ENCODE measurements at regions not wholly inside any gene's neighbourhood (a gene's known extent, or its start where the extent isn't known, plus 50 kb on each side); places are given as distances from the start of the nearest gene placed in this dataset.

DNA sequence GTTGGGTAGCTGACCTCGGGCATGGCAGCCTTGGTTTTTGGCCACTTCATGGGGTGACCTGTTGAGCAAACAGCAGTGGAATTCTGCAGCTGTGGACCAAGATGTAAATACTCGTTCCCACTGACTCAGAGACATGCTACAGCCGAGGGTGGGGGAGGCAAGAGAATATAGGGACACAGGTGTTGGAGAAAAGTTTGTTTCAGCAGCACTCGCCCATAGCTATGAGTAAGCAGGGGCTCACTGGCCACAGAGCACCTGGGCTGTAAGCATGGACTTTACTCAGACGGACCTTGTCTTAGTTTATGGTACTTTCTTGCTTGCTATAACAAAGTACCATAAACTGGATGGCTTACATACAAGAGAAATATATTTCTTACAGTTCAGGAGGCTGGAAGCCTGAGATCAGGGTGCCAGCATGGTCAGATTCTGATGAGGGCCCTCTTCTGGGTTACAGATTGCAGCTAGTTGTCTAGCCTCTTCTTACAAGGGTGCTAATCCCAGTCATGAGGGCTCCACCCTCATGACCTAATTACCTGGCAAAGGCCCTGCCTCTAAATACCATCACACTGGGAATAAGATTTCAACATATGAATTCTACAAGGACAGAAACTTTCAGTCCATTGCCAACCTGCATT lies 437.2 kb upstream of the DAB1 start:
- H3K4me3 ChIP-seq (ENCODE audit: low read depth in 1 of 2, low read length in 2 of 2): no peak overlapping the region
- no peaks in the 10 kb centered on the region for H3K36me3 ChIP-seq (ENCODE audit: control insufficient read depth in 2 of 2, insufficient read depth in 2 of 2, low read length in 1 of 2)
- no peaks in the 10 kb centered on the region for H3K4me1 ChIP-seq (ENCODE audit: control insufficient read depth in 2 of 2, insufficient read depth in 2 of 2, low read length in 1 of 2)
- H3K27ac ChIP-seq (ENCODE audit: low read depth in 2 of 2, low read length in 1 of 2): no peak overlapping the region
- 63 to 74% methylated on average over 5 of the region's 5 CpGs for WGBS, 2 donors
- H3K9me3 ChIP-seq (ENCODE audit: control insufficient read depth in 2 of 2, insufficient read depth in 1 of 2, low read depth in 1 of 2, low read length in 1 of 2): no peaks in the 10 kb centered on the region
- no peaks in the 10 kb centered on the region for H3K27me3 ChIP-seq (ENCODE audit: control insufficient read depth in 1 of 2, insufficient read depth in 2 of 2, low read length in 2 of 2)

DNA sequence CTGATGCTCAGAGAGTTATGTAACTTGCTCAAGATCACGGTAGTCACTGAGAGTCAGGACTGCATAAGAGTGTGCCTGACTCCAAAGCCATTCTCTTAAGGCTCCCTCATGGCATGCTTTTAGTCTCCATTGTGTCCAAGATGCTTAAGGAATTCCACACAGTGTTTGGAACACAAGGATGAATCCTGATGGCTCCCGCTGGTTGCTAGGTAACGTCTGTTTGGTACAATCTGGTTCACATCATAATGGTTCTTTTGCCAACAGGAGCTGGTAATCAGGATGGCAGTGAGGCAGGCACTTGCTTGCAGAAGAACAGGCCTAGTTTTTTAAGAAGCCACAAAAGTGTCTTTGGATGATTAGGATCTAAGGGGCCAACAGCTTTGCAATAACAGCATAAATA lies 436.5 kb upstream of the DAB1 start:
- Histone ChIP-seq H3K4me1 (ENCODE audit: control insufficient read depth in 2 of 2, insufficient read depth in 2 of 2, low read length in 1 of 2) (no peaks in the 10 kb centered on the region), H3K9me3 (ENCODE audit: control insufficient read depth in 2 of 2, insufficient read depth in 1 of 2, low read depth in 1 of 2, low read length in 1 of 2) (no peaks in the 10 kb centered on the region), H3K27ac (ENCODE audit: low read depth in 2 of 2, low read length in 1 of 2) (no peak overlapping the region), H3K36me3 (ENCODE audit: control insufficient read depth in 2 of 2, insufficient read depth in 2 of 2, low read length in 1 of 2) (no peaks in the 10 kb centered on the region), H3K27me3 (ENCODE audit: control insufficient read depth in 1 of 2, insufficient read depth in 2 of 2, low read length in 2 of 2) (no peaks in the 10 kb centered on the region), H3K4me3 (ENCODE audit: low read depth in 1 of 2, low read length in 2 of 2) (no peak overlapping the region)
- 70 to 82% methylated on average over 3 of the region's 3 CpGs for WGBS, 2 donors

DNA sequence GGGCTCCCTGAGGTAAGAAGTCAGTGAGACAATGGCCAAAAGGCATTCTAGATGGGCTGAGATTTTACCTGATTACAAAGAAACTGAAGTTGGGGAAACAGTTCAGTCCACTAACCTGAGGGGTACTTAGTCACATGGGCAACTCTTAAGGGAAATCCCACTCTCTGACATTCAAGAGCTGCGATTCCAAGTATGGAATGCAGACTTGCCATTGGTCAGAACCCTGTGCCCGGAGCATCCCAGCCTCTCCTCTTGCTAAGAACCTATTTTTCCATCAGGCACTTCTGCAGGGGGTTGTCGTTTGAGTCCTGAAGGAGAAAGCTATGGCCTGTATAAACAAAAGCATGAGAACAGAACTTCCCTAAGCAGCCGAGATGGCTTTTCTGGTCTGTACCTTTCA lies 434.9 kb upstream of the DAB1 start:
- Histone ChIP-seq H3K27me3 (ENCODE audit: control insufficient read depth in 1 of 2, insufficient read depth in 2 of 2, low read length in 2 of 2) (no peaks in the 10 kb centered on the region), H3K27ac (ENCODE audit: low read depth in 2 of 2, low read length in 1 of 2) (no peak overlapping the region), H3K36me3 (ENCODE audit: control insufficient read depth in 2 of 2, insufficient read depth in 2 of 2, low read length in 1 of 2) (no peaks in the 10 kb centered on the region), H3K4me1 (ENCODE audit: control insufficient read depth in 2 of 2, insufficient read depth in 2 of 2, low read length in 1 of 2) (no peaks in the 10 kb centered on the region), H3K4me3 (ENCODE audit: low read depth in 1 of 2, low read length in 2 of 2) (no peak overlapping the region), H3K9me3 (ENCODE audit: control insufficient read depth in 2 of 2, insufficient read depth in 1 of 2, low read depth in 1 of 2, low read length in 1 of 2) (no peaks in the 10 kb centered on the region)
- 49 to 58% methylated on average over 4 of the region's 4 CpGs for WGBS, 2 donors

DNA sequence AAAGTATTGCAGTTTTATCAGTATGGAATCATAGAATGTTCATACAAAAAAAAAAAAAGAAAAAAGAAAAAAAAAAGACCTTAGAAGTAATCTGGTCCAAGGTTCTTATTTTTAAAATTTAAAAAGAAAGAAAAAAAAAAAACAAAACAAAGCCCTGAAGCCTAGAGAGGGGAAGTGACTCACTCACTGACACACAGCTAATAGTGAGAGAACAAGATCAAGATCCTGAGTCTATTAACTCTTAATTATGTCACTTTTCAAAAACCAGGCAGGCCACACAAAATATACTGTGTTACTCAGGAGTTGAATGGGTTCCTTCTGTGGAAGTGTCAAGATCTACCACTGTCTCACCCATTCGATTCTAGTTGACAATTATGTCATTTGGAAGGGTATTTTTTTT lies 433.9 kb upstream of the DAB1 start:
- no peaks in the 10 kb centered on the region for H3K27me3 ChIP-seq (ENCODE audit: control insufficient read depth in 1 of 2, insufficient read depth in 2 of 2, low read length in 2 of 2)
- H3K4me1 ChIP-seq (ENCODE audit: control insufficient read depth in 2 of 2, insufficient read depth in 2 of 2, low read length in 1 of 2): no peaks in the 10 kb centered on the region
- 62 to 63% methylated on average over 1 of the region's 1 CpG for WGBS, 2 donors
- no peak overlapping the region for H3K27ac ChIP-seq (ENCODE audit: low read depth in 2 of 2, low read length in 1 of 2)
- no peak overlapping the region for H3K4me3 ChIP-seq (ENCODE audit: low read depth in 1 of 2, low read length in 2 of 2)
- H3K9me3 ChIP-seq (ENCODE audit: control insufficient read depth in 2 of 2, insufficient read depth in 1 of 2, low read depth in 1 of 2, low read length in 1 of 2): no peaks in the 10 kb centered on the region
- no peaks in the 10 kb centered on the region for H3K36me3 ChIP-seq (ENCODE audit: control insufficient read depth in 2 of 2, insufficient read depth in 2 of 2, low read length in 1 of 2)

DNA sequence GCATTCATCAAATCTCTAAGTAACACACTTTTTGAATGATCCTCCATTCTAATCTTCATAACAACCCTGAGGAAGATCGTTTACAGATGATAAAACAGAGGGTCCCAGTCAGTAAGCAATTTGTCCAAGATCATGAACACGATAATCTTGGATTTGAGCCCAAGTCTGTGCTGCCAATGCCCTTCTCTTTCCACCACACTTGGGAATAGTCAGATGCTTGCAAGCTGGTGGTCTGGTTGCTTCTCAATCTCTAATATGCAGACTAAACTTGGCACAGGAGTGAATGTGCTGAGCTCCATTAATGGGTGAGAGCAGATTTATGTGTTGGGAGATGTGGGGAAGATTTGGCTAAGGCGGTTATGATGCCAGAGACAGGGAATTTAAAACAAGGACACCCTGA lies 430.6 kb upstream of the DAB1 start:
- Histone ChIP-seq H3K36me3 (ENCODE audit: control insufficient read depth in 2 of 2, insufficient read depth in 2 of 2, low read length in 1 of 2) (no peaks in the 10 kb centered on the region), H3K4me1 (ENCODE audit: control insufficient read depth in 2 of 2, insufficient read depth in 2 of 2, low read length in 1 of 2) (no peaks in the 10 kb centered on the region), H3K4me3 (ENCODE audit: low read depth in 1 of 2, low read length in 2 of 2) (no peak overlapping the region), H3K27me3 (ENCODE audit: control insufficient read depth in 1 of 2, insufficient read depth in 2 of 2, low read length in 2 of 2) (no peaks in the 10 kb centered on the region), H3K9me3 (ENCODE audit: control insufficient read depth in 2 of 2, insufficient read depth in 1 of 2, low read depth in 1 of 2, low read length in 1 of 2) (no peaks in the 10 kb centered on the region), H3K27ac (ENCODE audit: low read depth in 2 of 2, low read length in 1 of 2) (no peak overlapping the region)
- WGBS, 2 donors: 61 to 62% methylated on average over 3 of the region's 3 CpGs

DNA sequence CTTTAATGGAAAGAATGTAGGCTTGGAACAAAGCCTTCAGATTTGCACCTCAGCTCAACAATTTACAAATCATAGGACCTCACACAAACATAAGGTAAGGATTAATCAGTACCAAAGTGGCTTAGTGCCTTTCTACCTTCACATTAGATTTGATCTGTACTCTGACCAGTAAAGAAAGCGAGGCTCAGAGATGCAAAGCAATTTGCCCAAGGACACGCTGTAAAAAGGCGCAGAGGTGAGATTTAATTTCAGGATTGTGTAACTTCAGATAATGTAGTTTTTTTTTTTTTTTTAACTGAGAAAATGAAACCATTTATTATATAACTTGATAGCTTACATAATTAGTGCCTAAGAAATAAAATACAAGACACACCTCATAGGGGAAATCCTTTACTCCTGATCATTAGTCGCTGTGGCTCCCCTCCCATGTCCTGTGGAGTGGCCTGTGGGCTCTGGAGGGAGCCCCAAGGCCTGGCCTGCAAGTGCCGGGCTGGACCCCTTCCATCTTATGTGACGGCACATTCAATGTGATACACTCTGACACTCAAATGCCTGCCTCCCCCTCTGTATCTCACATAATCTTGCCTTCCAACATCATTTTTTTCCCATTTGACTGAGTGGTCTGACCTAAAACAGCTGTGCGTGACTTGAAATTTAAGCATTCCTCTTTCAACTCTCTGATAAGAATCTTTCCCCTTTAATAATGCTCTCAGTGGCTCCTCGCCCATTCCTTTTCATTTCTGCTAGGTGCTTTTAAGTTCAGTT lies 426.5 kb upstream of the DAB1 start:
- 64 to 65% methylated on average over 8 of the region's 8 CpGs for WGBS, 2 donors
- H3K36me3 ChIP-seq (ENCODE audit: control insufficient read depth in 2 of 2, insufficient read depth in 2 of 2, low read length in 1 of 2): no peaks in the 10 kb centered on the region

DNA sequence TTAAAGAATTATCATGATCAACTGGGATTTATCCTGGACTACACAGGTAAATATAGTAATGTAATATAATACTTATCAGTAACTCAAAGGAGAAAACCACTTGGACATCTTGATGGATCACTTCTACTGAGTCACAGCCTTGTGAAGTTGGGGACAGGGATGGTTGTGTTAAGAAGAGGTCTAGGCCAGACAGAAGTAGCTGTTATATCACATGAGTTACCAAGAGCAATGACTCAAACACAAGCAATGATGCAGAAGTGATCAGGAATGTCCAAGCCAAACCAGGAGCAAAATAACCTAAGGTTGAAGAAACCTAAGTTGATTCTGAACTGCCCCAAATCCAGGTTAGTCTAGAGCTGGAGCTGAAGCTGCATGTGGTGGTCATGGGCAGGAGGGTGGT lies 424.5 kb upstream of the DAB1 start:
- no peaks in the 10 kb centered on the region for H3K4me1 ChIP-seq (ENCODE audit: control insufficient read depth in 2 of 2, insufficient read depth in 2 of 2, low read length in 1 of 2)
- no peaks in the 10 kb centered on the region for H3K36me3 ChIP-seq (ENCODE audit: control insufficient read depth in 2 of 2, insufficient read depth in 2 of 2, low read length in 1 of 2)

More for the DNA sequence above, 426.5 kb upstream of the DAB1 start:
- Histone ChIP-seq H3K27me3 (ENCODE audit: control insufficient read depth in 1 of 2, insufficient read depth in 2 of 2, low read length in 2 of 2) (no peaks in the 10 kb centered on the region), H3K27ac (ENCODE audit: low read depth in 2 of 2, low read length in 1 of 2) (no peak overlapping the region), H3K9me3 (ENCODE audit: control insufficient read depth in 2 of 2, insufficient read depth in 1 of 2, low read depth in 1 of 2, low read length in 1 of 2) (no peaks in the 10 kb centered on the region), H3K4me3 (ENCODE audit: low read depth in 1 of 2, low read length in 2 of 2) (no peak overlapping the region), H3K4me1 (ENCODE audit: control insufficient read depth in 2 of 2, insufficient read depth in 2 of 2, low read length in 1 of 2) (no peaks in the 10 kb centered on the region)

DNA sequence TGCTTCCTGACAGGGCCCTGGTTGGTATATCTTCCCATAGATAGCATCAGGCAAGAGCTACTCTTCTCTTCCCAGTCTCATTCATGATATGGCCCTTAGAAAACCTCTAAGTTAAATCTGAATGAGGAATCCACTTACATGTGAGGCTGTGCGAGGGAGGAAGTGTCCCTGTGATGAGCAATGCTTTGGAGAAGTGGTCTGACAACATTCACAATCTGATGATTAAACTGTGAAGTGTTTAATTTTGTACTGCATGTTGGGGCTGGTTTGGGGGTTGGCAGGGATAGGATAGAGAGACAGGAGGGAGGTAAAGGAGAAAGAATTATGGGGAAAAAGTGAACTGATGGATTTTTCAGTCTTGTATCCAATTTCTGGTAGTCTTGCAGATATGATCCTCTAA lies 421.2 kb upstream of the DAB1 start:
- Histone ChIP-seq H3K27ac (ENCODE audit: low read depth in 2 of 2, low read length in 1 of 2) (no peak overlapping the region), H3K4me3 (ENCODE audit: low read depth in 1 of 2, low read length in 2 of 2) (no peak overlapping the region), H3K27me3 (ENCODE audit: control insufficient read depth in 1 of 2, insufficient read depth in 2 of 2, low read length in 2 of 2) (no peaks in the 10 kb centered on the region), H3K36me3 (ENCODE audit: control insufficient read depth in 2 of 2, insufficient read depth in 2 of 2, low read length in 1 of 2) (no peaks in the 10 kb centered on the region), H3K9me3 (ENCODE audit: control insufficient read depth in 2 of 2, insufficient read depth in 1 of 2, low read depth in 1 of 2, low read length in 1 of 2) (peaks cover 4 to 5% of the 10 kb centered on the region in 2 donors), H3K4me1 (ENCODE audit: control insufficient read depth in 2 of 2, insufficient read depth in 2 of 2, low read length in 1 of 2) (no peaks in the 10 kb centered on the region)
- 34 to 59% methylated on average over 1 of the region's 1 CpG for WGBS, 2 donors

More for the DNA sequence above, 424.5 kb upstream of the DAB1 start:
- Histone ChIP-seq H3K9me3 (ENCODE audit: control insufficient read depth in 2 of 2, insufficient read depth in 1 of 2, low read depth in 1 of 2, low read length in 1 of 2) (no peaks in the 10 kb centered on the region), H3K27ac (ENCODE audit: low read depth in 2 of 2, low read length in 1 of 2) (no peak overlapping the region), H3K27me3 (ENCODE audit: control insufficient read depth in 1 of 2, insufficient read depth in 2 of 2, low read length in 2 of 2) (no peaks in the 10 kb centered on the region), H3K4me3 (ENCODE audit: low read depth in 1 of 2, low read length in 2 of 2) (no peak overlapping the region)

DNA sequence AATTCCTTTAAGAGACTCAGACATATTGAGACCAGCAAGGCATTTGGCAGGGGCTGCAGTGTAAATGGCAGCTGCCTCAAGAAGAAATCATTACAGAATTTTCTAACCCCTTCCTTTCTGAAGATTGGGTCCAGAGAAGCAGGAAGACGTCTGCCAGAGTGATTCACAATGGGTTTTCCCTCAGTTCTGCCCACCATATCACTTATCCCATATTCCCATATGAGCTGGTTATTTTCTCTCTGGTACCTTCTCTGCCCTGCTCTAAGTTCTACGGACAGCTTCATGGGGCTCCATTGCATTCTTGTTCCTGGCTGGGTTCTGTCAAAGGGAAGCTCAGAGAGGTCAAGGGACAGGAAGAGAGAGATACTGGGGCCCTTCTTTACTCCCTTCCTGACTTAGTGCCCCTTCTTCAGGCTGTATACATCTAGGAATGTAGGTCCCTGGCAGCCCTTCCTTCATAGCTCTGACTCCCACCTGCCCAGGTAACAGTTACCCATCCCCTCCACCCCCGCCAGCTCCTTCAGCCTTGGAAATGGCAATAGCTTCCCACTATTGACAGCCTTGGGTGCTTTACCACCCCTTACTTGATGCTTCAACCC lies 420.6 kb upstream of the DAB1 start:
- Histone ChIP-seq H3K4me1 (ENCODE audit: control insufficient read depth in 2 of 2, insufficient read depth in 2 of 2, low read length in 1 of 2) (no peaks in the 10 kb centered on the region), H3K27me3 (ENCODE audit: control insufficient read depth in 1 of 2, insufficient read depth in 2 of 2, low read length in 2 of 2) (no peaks in the 10 kb centered on the region), H3K27ac (ENCODE audit: low read depth in 2 of 2, low read length in 1 of 2) (no peak overlapping the region), H3K36me3 (ENCODE audit: control insufficient read depth in 2 of 2, insufficient read depth in 2 of 2, low read length in 1 of 2) (no peaks in the 10 kb centered on the region), H3K4me3 (ENCODE audit: low read depth in 1 of 2, low read length in 2 of 2) (no peak overlapping the region), H3K9me3 (ENCODE audit: control insufficient read depth in 2 of 2, insufficient read depth in 1 of 2, low read depth in 1 of 2, low read length in 1 of 2) (peaks cover 4 to 5% of the 10 kb centered on the region in 2 donors)
- 76 to 83% methylated on average over 3 of the region's 3 CpGs for WGBS, 2 donors

DNA sequence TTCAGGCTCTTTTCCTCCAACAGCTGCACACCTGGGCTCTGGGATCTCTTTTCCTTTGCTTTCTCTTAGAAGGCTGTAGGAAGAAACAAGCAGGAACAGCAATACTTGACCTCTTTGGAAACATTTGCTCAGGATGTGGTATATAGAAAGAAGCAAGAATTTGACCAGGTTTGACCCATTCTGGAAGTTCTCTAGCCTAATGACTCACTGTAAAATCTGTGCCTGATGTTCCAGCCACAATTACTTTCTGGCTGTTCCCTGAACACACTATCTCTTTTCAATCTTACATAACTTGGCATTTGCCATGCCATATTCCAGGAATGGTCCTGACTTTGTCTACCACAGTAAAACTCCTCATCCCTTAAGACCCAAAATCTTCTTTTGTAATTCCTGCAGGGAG lies 419.9 kb upstream of the DAB1 start:
- Histone ChIP-seq H3K9me3 (ENCODE audit: control insufficient read depth in 2 of 2, insufficient read depth in 1 of 2, low read depth in 1 of 2, low read length in 1 of 2) (peaks cover 4 to 5% of the 10 kb centered on the region in 2 donors), H3K27ac (ENCODE audit: low read depth in 2 of 2, low read length in 1 of 2) (no peak overlapping the region), H3K4me3 (ENCODE audit: low read depth in 1 of 2, low read length in 2 of 2) (no peak overlapping the region), H3K27me3 (ENCODE audit: control insufficient read depth in 1 of 2, insufficient read depth in 2 of 2, low read length in 2 of 2) (no peaks in the 10 kb centered on the region), H3K36me3 (ENCODE audit: control insufficient read depth in 2 of 2, insufficient read depth in 2 of 2, low read length in 1 of 2) (no peaks in the 10 kb centered on the region), H3K4me1 (ENCODE audit: control insufficient read depth in 2 of 2, insufficient read depth in 2 of 2, low read length in 1 of 2) (no peaks in the 10 kb centered on the region)

Measured in esophagus (tissue), 2 donors.